Activated T-cell treated with anti-CD3 and anti-CD28 coated beads, Interleukin-2, amount 50 U/mL, for 1 hour (primary cell): ENCODE measurements at regions not wholly inside any gene's neighbourhood (a gene's known extent, or its start where the extent isn't known, plus 50 kb on each side); places are given as distances from the start of the nearest gene placed in this dataset.

ENCODE experiments used
- DNase-seq: peaks from one replicate; pipeline ENCODE4 v3.0.0-alpha.2; 2020

DNA sequence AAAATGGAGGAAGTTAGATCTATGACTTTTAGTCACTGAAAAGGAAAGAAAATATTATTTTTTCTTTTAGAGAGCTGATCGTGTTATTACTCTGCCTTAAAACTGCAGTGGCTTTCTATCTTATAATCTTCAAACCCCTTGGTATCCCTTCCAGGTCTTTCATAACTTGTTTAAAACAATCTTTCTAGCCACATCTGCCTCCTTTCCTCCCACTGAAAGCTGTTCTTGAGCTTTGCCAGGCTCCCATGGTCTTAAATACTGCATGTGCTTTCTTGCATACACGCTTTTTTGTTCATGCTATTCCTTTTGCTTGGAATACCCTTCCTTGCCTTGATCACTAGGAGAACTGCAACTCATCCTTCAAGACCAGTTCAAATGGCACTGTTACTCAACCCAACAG, 65.9 kb upstream of the GADD45A start:
- no peak for DNase-seq

DNA sequence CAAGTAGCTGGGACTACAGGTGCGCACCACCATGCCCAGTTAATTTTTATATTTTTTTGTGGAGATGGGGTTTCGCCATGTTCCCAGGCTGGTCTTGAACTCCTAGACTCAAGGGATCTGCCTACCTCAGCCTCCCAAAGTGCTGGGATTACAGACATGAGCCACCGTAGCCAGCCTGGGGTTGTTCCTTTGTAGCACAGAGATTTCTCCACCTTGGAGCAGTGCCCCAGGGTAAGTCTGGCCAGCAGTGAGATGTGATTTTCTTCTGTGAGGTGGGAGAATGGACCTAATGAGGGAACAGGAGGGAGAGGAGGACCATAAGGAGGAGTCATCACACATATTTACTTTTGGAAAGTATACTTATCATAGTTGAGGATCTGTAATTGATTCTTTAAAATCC, 61.1 kb upstream of the GADD45A start:
- no peak for DNase-seq

GRCh38 chr1:67624680-67625079, 60.3 kb upstream of the GADD45A start:
- DNase-seq = no peak

DNA sequence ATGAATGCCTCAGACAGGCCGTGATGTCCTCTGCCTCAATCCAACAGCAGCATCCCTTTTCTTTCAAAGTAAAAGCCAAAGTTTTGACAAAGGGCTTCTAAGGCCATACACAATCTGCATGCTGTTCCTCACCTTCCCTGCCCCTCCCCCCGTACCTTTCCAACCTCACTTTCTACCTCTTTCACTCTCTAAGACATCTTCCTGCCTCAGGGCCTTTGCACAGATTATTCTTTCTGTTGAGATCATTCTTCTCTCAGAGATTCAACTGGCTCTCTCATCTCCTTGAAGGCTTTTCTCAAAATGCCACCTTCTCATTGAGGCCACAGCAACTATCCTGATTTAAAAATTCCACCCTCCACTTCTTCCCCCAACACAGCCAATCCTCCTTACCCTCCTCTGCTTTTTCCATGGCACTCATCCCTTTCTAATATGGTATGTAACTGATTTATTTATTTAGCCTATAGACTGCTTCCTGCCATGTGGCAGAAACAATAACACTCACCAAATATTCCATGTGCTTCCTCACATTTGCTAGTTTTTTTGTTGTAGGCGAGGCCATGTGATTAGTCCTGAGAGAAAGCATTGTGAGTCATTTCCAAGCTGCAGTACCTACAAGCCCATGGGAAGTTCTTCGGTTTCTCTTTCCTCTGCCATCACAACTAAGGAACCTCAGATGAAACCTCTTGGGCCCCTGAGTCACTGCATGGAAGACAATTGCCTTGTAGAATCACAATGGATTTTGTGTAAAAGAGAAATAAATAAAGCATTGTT, 58.7 kb upstream of the GADD45A start:
- DNase-seq = no peak

DNA sequence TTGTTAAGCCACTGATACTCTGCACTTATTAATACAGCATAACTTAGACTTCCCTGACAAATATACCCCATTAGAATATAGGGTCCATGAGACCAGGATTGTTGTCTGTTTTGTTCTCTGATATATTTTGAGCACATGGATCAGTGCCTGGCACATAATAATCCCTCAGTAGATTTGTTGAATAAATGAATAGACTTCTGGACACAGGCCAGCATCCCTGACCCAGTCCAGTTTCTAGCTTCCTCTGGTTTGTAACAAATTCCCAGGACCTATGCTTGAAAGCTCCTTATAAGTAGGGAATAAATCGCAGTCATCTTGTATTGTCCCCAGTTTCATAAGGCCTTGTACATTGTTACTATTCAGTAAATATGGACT, 58.2 kb upstream of the GADD45A start:
- DNase-seq = no peak

GRCh38 chr1:67627336-67627735, 57.7 kb upstream of the GADD45A start:
- DNase-seq = no peak

DNA sequence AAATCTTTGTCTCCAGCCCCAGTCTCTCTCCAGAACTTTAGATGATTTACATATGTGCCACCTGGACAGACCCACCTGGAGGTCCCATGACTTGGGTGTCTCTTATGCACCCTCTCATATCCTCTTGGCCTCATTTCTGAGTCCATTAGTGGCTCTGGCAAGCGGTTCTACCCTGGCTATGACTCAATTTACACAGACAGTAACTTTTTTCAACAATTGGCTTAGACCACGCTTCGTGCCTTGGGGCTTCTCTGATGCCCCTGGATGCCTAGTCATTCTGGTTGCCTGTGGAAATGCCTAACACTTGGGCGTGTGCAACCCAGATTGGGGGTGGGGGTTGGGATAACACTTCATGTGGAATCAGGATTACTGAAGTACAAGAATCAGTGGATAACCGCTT, 57.1 kb upstream of the GADD45A start:
- DNase-seq = no peak

- DNase-seq = no peak
These were observed 55.5 kb upstream of the GADD45A start for GRCh38 chr1:67629370-67630075.

DNA sequence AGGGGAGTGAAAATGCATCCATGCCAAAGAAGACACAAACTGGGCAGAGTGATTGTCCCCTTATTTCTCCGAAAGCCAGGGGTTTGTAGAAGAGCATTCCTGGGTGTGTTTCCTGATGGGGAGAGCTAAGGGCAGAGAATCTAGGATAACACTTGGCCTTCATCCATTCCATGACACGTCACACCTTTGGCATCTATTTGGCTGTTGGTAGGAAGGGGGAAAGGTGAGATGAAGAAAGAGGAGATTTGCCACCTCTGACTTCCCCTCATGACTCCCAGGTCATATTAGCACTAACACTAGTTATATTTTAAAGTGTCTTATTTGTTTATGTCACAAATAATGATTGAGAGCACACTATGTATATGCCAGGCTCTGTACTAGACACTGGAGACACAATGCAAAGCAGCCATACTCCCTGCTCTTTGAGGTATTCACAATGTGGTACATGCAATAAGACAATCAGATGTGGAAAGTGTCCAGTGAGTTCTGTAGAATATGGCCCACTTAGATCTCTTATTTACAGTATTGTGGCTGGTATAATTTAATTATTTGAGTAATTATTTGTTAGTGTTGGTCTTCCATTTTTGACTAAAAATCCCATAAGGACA, 54.5 kb upstream of the GADD45A start:
- DNase-seq = no peak

DNA sequence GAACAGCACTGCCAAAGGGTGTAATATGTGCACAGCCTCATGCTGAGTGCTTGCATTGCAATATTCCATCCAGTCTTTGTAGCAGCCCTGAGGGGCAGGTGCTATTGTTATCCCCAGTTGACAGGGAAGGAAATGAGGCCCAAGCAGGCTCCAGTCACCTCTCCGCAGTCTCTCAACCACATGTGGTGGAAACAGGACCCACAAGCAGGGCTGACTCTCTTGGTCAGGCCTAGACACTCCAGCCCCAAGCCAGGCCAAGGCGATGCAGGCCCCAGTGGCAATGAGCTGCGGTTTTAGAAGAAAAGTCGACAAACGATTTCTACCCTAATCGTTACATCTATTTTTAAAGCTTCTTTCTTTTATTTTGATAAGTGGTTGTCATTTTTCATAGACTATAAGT, 52.6 kb upstream of the GADD45A start:
- no peak for DNase-seq

DNA sequence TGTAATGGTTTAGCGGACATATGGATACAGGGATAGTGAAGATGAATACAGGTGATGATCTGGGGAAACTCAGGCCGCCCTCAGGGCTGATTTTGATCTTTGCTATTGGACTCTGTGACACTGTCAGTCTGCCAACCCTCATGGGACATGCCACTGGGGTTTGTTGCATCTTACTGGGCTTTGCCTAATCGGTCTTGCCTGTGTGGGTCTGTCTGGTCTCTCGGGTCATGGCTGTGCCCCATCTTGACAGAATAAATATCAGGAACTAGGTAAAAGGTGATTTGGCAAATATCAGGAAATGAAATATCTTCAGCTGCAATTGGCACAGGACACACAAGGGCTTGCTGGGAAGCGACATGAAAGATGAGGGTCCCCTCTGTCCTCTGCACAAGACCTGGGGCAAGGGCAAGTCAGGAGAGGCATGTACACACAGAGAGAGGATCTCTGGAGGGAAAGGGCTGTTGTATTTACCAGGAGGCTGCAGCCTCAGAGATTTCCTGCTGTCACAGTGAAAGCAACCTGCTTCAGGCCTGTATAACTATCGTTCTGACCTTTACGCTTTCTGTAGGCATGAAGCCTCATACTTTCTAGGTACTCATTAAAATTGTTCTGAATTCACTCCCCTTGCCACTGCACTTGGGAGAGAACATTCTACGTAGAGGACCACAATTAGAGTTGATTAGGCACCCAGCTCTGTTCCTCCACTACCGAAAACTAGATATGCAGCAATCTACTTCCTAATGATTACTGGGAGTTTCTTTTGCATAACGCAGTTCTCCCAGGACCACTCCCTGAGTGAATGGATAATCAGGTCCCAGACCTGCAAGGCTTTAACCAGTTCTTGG, 52.0 kb upstream of the GADD45A start:
- no peak for DNase-seq

DNA sequence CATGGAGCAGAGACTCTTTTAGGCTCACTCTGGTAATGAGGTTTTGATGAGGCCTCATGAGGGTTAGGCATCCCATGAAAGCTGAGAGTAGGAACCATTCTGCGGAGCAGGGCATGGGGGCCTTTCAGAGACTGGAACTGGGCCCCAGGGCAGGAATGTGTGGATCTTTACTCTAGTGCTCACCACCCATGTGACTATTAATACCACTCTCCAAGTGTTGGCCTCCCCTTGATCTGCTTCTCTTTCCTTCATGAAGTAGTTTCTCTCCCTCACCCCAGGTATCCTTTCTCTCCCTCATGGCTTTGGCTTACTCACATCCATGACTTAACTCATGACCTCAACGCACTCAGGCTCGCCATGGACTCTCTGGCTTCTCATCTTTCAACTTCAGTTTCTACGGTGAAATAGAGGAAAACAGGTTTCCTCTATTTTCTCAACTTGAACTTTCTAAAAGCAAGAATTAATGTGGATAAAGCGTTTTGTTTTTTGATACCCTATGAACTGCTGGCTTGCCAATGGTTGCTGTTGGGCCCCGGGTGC, 50.5 kb upstream of the GADD45A start:
- no peak for DNase-seq

- no peak for DNase-seq
These were observed 49.8 kb upstream of the GADD45A start for GRCh38 chr1:67635055-67635809.
